ENCODE measurements at regions not wholly inside any gene's neighbourhood (a gene's known extent, or its start where the extent isn't known, plus 50 kb on each side); places are given as distances from the start of the nearest gene placed in this dataset.

DNA sequence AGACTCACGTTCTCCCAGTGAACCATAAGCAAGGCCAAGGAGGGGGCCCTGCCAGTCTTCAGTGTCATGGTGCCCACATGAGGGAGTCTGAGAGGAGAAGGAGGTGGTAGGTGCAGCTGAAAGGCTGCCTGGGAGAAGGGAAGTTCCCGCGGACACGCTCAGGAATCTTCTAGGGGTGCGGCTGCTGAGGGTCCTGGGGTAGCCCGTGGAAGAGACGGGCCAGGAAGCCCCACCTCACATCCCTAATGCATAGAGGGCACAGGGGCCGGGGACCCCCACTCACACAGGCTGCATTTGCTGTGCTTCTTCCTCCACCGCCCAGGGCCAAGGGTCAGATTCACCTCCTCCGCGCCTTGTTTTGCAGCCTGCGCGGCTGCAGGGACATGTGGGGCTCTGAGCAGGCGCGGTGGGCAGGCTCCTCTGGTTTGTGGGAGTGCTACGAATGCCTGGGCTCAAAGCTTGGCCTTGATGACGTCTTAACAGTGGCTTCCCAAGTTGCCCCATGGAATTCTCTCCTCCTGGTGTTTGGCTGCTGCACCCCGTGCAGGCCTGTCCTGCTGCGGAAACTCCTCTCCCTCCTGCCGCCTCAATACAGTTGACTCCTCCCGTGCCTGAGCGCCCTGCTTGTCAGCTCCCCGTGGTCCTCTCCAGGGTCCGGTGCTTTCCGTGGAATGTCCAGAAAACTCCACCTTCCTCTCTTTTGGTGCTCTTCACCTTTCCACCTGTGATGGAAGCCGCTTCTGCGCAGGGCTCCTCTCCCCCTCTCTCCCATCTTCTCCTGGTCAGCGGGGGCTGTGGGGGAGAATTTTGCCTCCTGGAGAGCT, 95.7 kb downstream of the VAPA start:
- DNase-seq = no peak

DNA sequence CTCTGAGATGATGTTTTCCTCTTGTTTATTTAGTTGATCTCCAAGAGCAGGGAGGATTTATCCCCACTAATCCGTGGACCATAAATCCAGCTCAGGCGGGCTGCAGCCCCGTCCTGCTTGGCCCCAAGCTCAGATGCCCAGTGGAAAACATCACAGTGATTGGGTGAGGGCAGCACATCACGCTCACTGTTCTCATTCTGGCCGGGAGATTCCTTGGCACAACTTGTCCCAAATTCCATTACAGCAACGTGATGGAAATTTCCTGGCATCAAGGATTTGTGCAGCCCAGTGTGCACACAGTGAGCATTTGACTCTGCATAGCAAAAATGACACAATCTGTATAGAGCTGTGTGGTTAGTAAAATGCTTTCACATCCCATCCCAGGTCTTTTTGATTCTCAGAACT, 96.8 kb downstream of the VAPA start:
- no peak for DNase-seq

DNA sequence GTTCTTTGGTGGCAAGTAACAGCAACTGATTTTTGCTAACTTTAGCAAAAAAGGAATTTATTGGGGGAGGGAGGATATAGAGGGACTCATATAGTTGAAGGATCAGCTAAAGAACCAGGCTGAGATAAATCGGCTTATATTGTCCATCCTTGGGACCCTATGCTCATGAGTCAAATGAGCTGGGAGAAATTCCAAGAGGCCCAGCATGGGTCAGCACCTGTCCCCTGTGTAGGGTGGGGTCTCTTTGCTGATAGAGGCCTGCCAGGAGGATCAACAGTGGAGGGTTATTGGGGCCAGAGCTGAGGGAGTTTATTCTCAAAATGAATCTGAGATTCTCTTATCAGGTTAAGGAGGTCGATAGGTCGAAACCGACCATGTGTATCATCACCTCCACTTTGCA, 97.2 kb downstream of the VAPA start:
- DNase-seq = no peak

DNA sequence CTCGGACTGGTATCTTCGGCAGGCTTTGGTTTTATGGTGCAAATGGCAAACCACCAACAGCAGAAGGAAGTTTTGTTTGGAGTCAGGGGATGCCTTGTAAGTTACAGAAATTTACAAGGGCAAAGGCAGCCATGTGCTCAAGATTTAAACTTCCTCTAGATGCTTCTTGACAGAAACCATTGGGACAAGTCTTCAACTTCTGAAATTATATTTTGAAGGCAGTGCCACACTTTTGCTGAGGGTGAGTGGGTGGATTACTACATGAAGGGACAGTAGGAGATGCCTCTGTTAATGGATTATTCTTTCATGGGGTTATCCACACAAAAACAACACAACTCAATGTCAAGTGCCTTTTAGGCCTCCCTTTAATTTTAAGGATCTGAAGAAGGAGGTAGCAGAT, 97.9 kb downstream of the VAPA start:
- no peak for DNase-seq

DNA sequence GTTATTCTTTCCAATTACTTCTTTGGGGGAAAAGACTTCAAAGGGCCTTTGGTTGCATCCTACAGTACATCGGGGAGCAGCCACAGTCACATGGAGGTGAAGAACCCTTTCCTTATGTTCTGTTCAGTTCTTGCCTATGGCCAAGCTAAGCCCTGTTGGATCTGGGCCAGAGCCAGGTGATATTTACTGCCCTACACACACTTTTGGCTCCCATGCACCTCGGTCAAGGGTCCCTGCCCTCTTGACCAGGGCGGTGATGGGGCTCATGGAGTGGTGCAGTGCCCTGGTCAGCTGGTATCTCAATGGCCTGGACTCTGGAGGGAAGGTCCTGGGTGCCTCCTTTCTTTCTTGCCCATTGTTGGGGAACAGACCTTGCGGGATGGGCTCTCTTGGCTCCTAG, 98.7 kb downstream of the VAPA start:
- DNase-seq = no peak

DNA sequence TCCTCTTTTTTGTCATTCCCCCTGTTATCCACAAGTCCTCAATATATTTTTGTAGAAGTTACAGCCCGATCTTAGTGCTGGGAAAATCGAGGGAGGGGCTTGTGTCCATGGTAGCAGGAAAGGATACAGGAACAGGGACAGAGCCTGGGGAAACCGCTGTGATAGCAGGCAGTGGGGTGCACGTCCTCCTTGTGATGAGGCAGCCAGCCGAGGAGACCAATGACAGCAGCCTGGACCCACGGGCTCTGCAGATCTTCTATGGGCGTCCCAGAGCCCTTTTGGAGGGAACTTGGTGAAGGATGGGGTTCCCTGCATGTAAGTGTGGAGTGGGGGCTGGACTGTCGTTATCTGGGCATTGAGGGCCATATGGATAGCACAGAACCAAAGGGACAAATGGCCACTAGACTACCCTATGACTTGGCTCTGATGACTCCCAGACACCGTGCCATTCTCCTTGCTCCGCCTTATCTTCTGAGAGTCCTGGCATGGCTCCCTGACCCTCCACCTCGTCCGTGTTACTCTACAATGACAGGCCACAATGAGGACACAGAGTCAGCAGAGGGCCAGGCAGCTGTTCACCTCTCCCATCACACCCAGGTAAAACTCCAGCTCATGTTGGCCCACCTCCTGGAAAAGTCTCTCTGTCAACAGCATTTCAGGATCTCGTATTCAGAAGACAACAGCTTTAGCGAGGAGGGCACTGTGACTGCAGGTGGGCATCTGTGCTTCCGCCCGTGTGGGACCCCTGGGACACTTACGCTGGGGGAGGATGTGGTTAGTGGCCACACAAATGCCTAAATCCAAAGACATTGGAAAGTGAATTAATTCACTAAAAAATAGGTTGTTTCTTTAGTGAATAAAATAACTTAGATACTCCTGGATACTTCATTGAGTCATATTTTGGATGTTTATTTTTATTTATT, 100.1 kb downstream of the VAPA start:
- no peak for DNase-seq

DNA sequence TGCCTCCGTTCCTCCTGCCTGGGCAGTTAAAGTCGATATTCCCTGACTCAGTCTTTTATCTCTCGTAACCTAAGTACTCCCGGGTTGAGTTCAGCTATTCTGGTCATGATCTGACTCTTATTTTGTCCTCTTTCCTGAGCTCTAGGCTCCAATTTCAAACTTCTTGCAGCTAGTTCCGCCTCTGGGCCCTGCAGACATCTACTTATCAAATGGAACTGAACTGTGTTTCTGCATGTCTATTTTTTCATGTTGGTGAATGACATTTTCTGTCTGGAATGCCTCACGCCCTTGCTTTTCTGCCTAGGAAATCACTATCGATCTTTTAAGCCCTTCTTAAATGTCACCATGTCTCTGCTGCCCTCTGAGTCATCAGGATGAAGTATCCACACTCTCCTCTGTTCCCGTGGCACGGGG, 101.5 kb downstream of the VAPA start:
- DNase-seq = no peak

DNA sequence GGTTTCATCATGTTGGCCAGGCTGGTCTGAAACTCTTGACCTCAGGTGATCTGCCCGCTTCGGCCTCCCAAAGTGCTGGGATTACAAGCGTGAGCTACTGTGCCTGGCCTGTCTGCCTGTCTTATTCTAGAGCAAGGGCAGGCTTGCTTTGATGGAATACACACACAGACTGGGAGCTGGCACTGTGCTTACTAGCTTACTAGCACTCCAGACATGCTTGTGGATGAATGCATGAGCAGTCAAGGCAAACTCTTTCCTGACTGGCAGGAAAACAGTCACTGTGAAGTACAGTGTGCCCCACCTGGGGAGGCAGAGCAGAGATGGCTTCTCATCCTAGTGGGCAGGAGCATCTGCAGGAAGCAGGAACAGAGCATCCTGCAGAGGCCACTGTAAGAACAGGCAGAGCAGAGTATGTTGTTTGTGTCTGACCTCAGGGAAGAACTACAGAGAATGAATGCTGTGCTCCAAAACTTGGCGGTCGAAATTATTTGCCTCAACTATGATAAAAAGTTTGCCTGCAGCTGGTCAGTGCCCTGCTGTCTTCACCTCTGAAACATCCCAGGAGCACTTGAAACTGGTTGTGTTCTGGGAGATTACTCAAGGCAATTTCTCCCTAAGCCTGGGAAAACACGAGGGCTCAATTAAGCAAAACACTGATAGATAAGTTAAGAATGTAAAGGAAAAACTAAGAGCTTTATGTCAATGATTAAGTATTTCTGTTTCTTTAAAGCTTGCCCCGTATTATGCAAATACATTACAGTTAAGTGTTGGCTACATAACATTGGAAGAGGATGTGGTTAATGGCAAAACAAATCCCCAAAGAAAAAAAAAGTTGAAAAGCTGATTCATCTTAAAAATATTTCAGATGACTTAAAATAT, 102.4 kb downstream of the VAPA start:
- no peak for DNase-seq

DNA sequence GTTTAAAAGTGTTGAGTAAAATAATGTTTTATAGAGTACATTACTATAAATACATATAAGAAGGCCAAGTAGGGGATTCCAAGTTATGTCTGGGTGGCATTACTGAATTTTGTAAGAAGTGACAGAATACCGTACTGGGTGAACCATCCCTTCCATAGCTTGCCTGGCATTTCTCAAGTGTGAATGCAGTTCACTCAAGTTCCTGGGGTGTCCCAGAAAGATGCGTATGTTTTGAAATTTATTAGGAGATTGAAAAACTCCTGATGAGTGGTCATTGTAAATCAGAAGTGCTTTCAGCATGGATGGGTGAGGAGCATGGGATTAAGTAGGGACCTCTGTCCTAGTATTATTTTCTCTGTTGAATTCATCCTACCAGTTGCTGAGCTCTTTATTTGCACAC, 103.2 kb downstream of the VAPA start:
- DNase-seq = no peak

DNA sequence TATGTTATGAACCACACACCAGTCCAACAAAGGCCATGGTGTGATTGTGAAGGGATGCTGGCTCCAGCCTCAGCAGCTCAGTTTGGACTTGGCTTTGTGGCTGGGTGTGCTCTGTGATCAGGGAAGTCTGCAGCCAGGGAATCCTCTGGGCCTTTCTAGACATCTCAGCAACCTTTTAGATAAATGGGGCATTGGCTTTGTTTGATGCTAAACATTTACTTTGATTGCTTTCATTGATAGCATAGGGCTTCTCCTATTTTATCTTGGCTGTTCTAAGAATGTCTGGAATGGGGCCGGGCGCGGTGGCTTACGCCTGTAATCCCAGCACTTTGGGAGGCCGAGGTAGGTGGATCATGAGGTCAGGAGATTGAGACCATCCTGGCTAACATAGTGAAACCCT, 104.5 kb downstream of the VAPA start:
- DNase-seq = no peak

DNA sequence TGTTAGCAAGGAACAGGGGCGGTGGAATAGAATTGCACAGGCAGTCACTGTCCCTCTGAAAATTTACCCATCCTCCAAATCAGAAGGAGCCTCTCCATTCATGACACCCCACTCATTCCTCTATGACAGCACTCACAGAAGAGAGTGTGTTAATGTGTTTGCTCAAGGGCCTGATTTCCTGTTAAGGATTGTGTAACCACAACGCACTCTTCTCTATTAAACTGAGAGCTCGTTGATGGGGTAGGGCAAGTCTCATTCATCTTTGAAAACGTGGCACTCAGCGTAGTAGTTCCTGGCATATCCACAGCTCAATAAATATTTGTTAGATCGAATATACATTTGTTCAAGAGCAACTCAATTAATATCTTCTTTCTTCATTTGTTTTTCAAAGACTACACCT, 106.4 kb downstream of the VAPA start:
- DNase-seq = no peak

DNA sequence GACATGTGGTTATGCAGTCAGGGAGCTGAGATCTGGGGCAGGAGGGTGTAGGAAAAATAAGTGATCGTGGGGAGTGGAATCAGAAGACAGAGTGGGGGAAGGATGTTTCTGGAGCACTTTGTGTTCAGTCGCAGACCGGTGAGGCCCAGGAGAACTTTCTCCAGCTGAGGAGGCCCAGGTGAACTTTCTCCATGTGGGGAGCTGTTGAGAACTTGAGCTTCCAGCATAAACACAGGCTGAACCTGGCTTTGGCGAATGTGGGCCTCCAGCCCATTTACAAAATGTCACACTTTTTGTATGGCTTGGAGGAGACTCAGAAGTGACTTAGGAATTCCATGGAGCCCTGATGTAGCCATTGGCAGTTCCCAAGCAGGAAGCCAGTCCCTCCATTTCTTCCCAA, 108.5 kb downstream of the VAPA start:
- DNase-seq = no peak

DNA sequence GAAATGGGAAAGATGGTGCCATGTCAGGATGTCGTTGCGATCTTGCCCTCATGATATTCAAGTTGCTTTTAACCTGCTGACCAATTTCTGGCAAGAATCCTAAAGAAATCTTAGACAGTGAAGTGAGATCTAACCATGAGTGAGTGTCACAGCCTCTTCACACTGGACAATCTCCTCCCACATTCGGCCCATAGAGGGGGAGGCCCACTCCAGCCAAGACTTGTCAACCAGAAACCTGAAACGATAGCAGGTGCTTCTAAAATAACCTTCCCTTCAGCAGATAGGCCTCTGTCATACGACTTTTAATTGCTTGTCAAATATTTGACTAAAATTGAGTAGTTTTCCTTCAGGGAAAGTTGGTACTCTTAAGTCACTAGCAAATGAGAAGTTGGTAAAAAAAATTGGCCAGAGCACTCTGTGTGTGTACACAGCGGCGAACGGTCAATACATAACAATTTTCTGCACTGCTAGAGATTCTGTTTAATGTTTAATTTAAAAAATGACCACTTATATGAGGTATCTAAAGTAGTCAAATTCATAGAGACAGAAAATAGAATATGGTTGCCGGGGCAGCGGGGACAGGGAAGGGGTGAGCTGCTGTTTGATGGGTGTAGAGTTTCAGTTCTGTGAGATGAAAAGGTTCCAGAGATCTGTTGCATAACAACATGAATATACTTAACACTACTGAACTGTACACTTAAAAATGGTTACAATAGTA, 110.2 kb downstream of the VAPA start:
- DNase-seq = no peak

DNA sequence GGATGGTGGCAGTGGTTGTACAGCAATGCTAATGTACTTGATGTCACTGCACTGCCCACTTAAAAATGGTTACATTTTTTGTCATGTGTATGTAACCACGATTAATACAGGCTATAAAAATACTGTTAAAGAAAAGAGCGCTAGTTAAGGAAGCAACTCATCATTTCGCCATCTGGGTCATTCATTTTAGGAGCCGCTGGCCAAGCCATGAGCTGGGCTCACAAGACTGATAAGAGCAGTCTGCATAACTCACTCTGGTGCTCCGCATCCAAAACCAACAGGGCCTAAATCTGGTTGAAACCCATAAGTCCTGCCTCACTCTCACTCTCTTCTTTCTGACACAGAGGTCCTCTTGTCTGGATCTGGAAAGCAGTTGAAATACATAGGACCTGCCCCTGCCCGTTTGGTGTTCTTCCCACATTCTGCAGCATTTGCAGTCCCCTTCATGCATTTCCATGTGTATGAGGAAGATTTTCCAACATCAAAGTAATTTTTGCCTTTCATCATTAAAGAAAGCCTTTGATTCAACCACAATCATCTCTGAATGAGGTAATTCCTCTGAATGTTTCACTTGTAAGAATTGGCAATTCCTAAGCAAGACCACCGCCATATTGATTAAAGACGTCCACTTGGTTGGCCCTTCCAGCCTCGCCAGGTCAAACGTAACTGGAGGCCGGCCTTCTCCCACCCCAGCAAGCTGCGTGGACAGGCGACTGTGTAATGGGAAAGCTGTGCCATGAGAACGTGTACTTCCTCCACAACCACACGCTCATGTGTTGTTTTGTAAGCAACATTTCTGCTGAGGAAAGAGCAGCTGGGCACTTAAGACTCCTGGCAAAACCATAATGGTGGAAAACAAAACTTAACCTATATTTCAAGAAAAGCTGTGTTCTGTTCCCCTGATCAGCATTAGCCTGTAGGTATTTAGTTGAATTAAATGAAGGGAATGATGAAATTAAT, 112.2 kb downstream of the VAPA start:
- DNase-seq = no peak

DNA sequence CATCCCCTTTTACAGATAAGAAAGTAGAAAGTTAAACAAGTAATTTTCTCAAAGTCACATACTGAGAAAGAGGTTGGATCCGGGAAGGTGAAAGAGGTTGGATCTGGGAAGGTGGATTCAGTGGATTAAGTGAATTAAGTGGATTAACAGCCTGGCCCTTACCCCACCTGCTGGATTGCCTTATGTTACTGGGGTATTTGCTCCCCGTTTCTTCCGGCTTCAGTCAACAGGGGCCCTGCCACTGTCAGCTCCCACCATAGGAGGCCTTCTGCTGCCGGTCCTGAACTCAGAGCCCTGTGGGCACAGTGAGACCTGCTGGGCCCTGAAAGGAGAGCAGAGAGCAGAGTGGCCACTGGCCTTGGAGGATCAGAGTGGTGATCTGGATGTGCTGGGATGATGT, 113.2 kb downstream of the VAPA start:
- DNase-seq = no peak

DNA sequence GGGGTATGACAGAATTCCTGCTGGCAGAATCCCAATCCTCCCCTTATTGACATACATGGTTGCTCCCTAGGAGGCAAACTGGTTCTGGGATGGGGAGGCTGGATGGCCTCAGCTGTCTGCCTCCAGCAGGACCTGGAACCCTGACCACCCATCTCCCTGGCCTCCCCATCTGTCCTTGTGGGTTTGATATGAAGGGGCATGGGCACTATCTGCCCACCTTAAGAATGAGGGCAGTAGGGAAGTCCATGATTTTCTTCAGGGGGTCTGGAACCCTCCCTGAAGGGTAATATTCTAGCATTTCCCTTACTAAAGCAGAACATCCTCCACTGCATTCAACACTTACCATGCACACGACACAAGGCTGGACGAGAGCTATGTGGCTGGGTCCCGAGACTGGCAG, 113.6 kb downstream of the VAPA start:
- no peak for DNase-seq

DNA sequence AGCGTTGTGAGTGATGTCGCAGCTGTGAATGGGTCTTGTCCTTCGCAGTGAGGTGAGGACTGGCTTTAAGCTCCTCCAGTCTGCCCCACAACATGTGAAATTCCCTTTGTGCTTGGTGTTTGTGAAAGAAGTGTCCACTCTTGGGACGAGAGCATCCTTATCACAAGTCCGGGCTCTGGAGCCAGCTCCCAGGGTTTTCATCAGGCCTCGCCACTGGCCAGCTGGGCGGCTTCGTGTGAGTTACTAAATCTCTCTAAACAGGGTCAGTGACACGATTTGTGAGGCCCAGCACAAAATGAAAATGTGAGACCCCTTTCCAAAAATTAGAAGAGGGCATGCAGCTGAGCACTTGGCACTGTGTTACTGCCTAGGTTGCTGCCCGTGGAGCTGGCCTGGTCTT, 115.9 kb downstream of the VAPA start:
- no peak for DNase-seq

DNA sequence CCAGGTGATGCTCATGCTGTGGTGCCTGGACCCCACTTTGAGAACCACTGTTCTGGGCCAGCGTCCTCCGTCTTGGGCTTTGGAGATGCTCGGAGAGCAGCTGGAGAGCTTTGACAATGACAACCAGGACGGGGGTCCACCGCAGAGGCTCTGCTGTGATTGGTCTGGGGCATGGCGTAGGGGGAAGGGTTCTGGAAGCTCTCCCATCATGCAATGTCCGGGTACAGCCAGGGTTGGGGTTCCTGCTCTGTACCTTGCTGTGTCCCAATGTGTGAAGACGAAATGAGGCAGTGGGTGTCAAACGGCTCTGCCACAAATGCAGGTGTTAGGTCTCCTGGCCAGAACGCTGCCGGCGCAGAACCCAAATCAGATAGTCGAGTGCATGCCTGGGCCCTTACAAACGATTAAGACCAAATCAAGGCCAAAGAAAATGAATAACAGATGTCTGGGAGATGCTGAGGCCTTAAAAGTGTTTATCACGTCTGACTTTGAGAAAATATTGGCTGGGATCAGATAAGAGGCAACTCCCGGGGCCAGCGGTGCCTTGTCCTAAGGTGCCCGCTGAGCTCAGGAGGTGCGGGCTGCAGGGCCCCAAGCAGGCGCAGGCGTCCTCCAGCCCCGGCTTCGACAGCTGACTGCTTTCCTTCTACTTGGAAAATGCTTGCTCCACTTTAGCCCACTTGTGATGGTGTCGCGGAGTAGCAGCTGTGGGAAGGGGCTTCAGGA, 117.2 kb downstream of the VAPA start:
- DNase-seq = no peak

DNA sequence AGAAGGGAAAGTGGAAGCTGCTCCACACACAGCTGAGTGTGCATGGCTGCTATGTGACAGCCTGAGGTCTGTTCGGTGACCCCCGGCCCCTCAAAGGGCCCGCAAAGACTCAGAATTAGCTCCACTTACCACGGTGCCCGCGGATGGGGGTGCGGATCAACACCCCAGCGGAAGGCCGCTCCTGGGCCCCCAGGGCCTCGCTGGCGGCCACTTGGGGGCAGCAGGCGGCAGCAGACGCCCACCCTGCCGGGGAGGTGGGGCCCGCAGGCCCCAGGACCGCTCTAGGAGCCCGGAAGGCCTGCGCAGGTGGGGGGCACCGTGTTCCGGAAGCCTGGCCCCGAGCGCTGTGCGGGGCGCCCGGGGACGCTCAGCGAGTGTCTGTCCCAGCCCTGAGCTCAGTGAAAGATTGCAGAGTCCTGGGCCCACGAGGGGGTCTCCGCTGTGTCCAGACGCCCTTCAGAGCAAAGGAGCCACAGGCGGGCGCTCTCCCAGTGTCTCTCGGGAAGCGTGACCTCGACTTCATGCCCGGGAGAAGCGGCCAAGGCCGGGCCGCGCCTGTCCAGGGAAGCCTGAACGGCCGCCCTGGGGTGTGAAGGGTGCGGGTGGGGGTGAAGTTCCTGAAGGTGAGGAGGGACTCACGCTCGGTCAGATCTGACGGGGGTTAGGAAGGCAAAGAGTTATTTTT, 118.7 kb downstream of the VAPA start:
- DNase-seq = peak; percentile 6

DNA sequence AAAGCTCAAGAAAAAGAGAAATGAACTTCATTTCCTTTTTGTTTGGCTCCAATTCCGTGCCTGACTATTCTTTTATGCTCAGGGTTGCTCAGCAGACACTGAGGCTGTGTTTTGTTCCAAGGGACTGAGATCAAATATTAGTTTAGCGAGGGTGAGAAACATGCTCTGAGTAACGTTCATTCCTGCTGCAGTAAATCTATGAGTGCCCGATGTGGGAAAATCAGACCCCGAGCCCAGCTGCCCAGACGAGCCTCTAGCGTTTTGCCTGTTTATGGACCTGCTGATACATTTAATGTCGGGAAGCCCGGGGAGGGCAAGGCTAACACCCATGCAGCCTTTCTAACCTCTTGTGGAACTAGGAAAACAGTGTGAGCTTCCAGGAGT, 119.2 kb downstream of the VAPA start:
- no peak for DNase-seq

Measured in CD4-positive, alpha-beta T cell treated with Interleukin-10 for 1 hour (primary cell).